Tibial nerve (tissue), 4 donors: ENCODE measurements at regions not wholly inside any gene's neighbourhood (a gene's known extent, or its start where the extent isn't known, plus 50 kb on each side); places are given as distances from the start of the nearest gene placed in this dataset.

Source experiments
- CTCF ChIP-seq, 5 experiments: fragments of 200-600 bp in 3 of 5; fragments of 450-650 bp in 2 of 5; sonication (generic) in 3 of 5; IDR thresholded peaks; one replicate each; pipeline ENCODE4 v1.5.1; 2016 to 2019; ENCODE audit warnings: antibody characterized with exemption in 5 of 5, mild to moderate bottlenecking in 3 of 5, moderate library complexity in 2 of 5
- EP300 ChIP-seq, 2 donors: sonication (generic); formaldehyde crosslinking; IDR thresholded peaks; one replicate each; pipeline ENCODE4 v1.6.1; 2017; ENCODE audit warnings: antibody characterized with exemption in 2 of 2, mild to moderate bottlenecking in 1 of 2
- POLR2A ChIP-seq, 2 donors: fragments of 450-650 bp; IDR thresholded peaks; one replicate each; pipeline ENCODE4 v1.6.1; 2017; ENCODE audit warnings: antibody characterized with exemption in 2 of 2, mild to moderate bottlenecking in 2 of 2, moderate library complexity in 2 of 2

GRCh38 chr11:15839061-15839460 lies 517.3 kb downstream of the SOX6 start:
- no peak for TF ChIP-seq POLR2A (IDR thresholded peaks at IDR 0.05)
- no peak for TF ChIP-seq CTCF (IDR thresholded peaks at IDR 0.05)
- TF ChIP-seq EP300 (IDR thresholded peaks at IDR 0.05): no peak
